ENCODE measurements at regions not wholly inside any gene's neighbourhood (a gene's known extent, or its start where the extent isn't known, plus 50 kb on each side); places are given as distances from the start of the nearest gene placed in this dataset.

DNA sequence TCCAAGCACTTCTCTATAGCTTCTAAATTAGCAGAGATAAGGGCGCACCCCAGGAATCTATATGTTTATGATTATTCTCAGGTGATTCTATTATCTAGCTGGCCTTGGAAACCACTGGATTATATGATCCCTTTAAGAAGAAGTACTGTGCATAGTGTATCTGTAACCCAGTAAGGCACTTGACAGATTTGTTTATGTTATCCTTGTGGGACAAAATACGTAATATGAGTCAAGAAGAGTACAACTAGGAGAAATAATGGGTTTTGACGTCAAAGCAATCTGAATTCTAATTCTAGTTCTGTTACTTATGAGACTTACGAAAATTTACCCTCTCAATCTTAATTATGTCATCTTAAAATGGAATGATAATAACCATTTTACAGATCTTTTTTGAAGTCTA lies 259.6 kb upstream of the NAV3 start:
- Histone ChIP-seq H2AFZ (ENCODE audit: low read length) (no peak overlapping the region), H3K79me2 (ENCODE audit: insufficient read depth, low read length) (no peaks in the 10 kb centered on the region), H3K9me3 (ENCODE audit: low read depth, low read length) (no peaks in the 10 kb centered on the region), H3K27ac (ENCODE audit: low read depth, low read length) (no peak overlapping the region), H3K4me3 (ENCODE audit: insufficient read depth, low read length) (no peak overlapping the region), H4K20me1 (ENCODE audit: insufficient read depth, low read length) (no peaks in the 10 kb centered on the region), H3K36me3 (ENCODE audit: insufficient read depth, low read length) (no peaks in the 10 kb centered on the region), H3K4me1 (ENCODE audit: insufficient read depth, low read length) (no peaks in the 10 kb centered on the region), H3K27me3 (ENCODE audit: insufficient read depth, low read length) (no peaks in the 10 kb centered on the region), H3K4me2 (ENCODE audit: insufficient read depth, low read length) (no peak overlapping the region)
- no peak for TF ChIP-seq CTCF (IDR thresholded peaks at IDR 0.05; ENCODE audit: extremely low read depth, low read depth, low read length)
- no peak for DNase-seq (ENCODE audit: insufficient read length, low spot score, missing footprints)

- TF ChIP-seq CTCF (IDR thresholded peaks at IDR 0.05; ENCODE audit: extremely low read depth, low read depth, low read length), result no peak
- Histone ChIP-seq H3K4me2 (ENCODE audit: insufficient read depth, low read length) (no peak overlapping the region), H4K20me1 (ENCODE audit: insufficient read depth, low read length) (no peaks in the 10 kb centered on the region), H3K27me3 (ENCODE audit: insufficient read depth, low read length) (no peaks in the 10 kb centered on the region), H2AFZ (ENCODE audit: low read length) (no peak overlapping the region), H3K4me1 (ENCODE audit: insufficient read depth, low read length) (no peaks in the 10 kb centered on the region), H3K79me2 (ENCODE audit: insufficient read depth, low read length) (no peaks in the 10 kb centered on the region), H3K9me3 (ENCODE audit: low read depth, low read length) (no peaks in the 10 kb centered on the region), H3K27ac (ENCODE audit: low read depth, low read length) (no peak overlapping the region), H3K36me3 (ENCODE audit: insufficient read depth, low read length) (no peaks in the 10 kb centered on the region), H3K4me3 (ENCODE audit: insufficient read depth, low read length) (no peak overlapping the region)
- DNase-seq (ENCODE audit: insufficient read length, low spot score, missing footprints), result no peak
Measured at GRCh38 chr12:77569876-77570275, 260.8 kb upstream of the NAV3 start.

GRCh38 chr12:77560714-77561113 lies 270.0 kb upstream of the NAV3 start:
- H3K4me3 ChIP-seq (ENCODE audit: insufficient read depth, low read length), result no peak overlapping the region

GRCh38 chr12:77559400-77560074 lies 271.2 kb upstream of the NAV3 start:
- Histone ChIP-seq H3K9me3 (ENCODE audit: low read depth, low read length) (no peaks in the 10 kb centered on the region), H3K27me3 (ENCODE audit: insufficient read depth, low read length) (no peaks in the 10 kb centered on the region), H2AFZ (ENCODE audit: low read length) (no peak overlapping the region), H3K4me1 (ENCODE audit: insufficient read depth, low read length) (no peaks in the 10 kb centered on the region), H3K4me3 (ENCODE audit: insufficient read depth, low read length) (no peak overlapping the region), H3K79me2 (ENCODE audit: insufficient read depth, low read length) (no peaks in the 10 kb centered on the region), H3K27ac (ENCODE audit: low read depth, low read length) (no peak overlapping the region), H4K20me1 (ENCODE audit: insufficient read depth, low read length) (no peaks in the 10 kb centered on the region), H3K4me2 (ENCODE audit: insufficient read depth, low read length) (no peak overlapping the region), H3K36me3 (ENCODE audit: insufficient read depth, low read length) (no peaks in the 10 kb centered on the region)
- TF ChIP-seq CTCF (IDR thresholded peaks at IDR 0.05; ENCODE audit: extremely low read depth, low read depth, low read length), result no peak
- DNase-seq (ENCODE audit: insufficient read length, low spot score, missing footprints), result no peak

More at GRCh38 chr12:77560714-77561113, 270.0 kb upstream of the NAV3 start:
- H3K4me1 ChIP-seq (ENCODE audit: insufficient read depth, low read length), result no peaks in the 10 kb centered on the region
- H2AFZ ChIP-seq (ENCODE audit: low read length), result no peak overlapping the region
- H3K9me3 ChIP-seq (ENCODE audit: low read depth, low read length), result no peaks in the 10 kb centered on the region
- no peaks in the 10 kb centered on the region for H4K20me1 ChIP-seq (ENCODE audit: insufficient read depth, low read length)
- no peaks in the 10 kb centered on the region for H3K36me3 ChIP-seq (ENCODE audit: insufficient read depth, low read length)
- H3K27ac ChIP-seq (ENCODE audit: low read depth, low read length), result no peak overlapping the region
- no peak overlapping the region for H3K4me2 ChIP-seq (ENCODE audit: insufficient read depth, low read length)
- DNase-seq (ENCODE audit: insufficient read length, low spot score, missing footprints), result no peak
- H3K27me3 ChIP-seq (ENCODE audit: insufficient read depth, low read length), result no peaks in the 10 kb centered on the region
- H3K79me2 ChIP-seq (ENCODE audit: insufficient read depth, low read length), result no peaks in the 10 kb centered on the region
- TF ChIP-seq CTCF (IDR thresholded peaks at IDR 0.05; ENCODE audit: extremely low read depth, low read depth, low read length), result no peak

Measured in osteoblast (primary cell).